ENCODE measurements at regions not wholly inside any gene's neighbourhood (a gene's known extent, or its start where the extent isn't known, plus 50 kb on each side); places are given as distances from the start of the nearest gene placed in this dataset.

GRCh38 chr11:25602959-25603358 lies 729.0 kb upstream of the ANO3 start:
- H3K36me3 ChIP-seq (replicated peaks), result no peaks in the 10 kb centered on the region
- in situ Hi-C loops (cut with HindIII; ENCODE audit: low pct_ligation_motif_present, low sequenced_read_pairs), result no loop called here
- no peaks in the 10 kb centered on the region for H3K27me3 ChIP-seq (replicated peaks)
- TF ChIP-seq CTCF (IDR thresholded peaks at IDR 0.05; ENCODE audit: low read depth, low read length, missing control alignments), result no peak
- H3K4me3 ChIP-seq (ENCODE audit: low read depth, low read length), result no peak overlapping the region
- no peak overlapping the region for H3K27ac ChIP-seq
- no peak for DNase-seq

- H3K27ac ChIP-seq, result no peak overlapping the region
- H3K36me3 ChIP-seq (replicated peaks), result no peaks in the 10 kb centered on the region
- no peak for DNase-seq
- no peaks in the 10 kb centered on the region for H3K27me3 ChIP-seq (replicated peaks)
- H3K4me3 ChIP-seq (ENCODE audit: low read depth, low read length), result no peak overlapping the region
- in situ Hi-C loops (cut with HindIII; ENCODE audit: low pct_ligation_motif_present, low sequenced_read_pairs), result no loop called here
- TF ChIP-seq CTCF (IDR thresholded peaks at IDR 0.05; ENCODE audit: low read depth, low read length, missing control alignments), result no peak
Measured at GRCh38 chr11:25612806-25613205, 719.1 kb upstream of the ANO3 start.

- no peak for DNase-seq
- H3K36me3 ChIP-seq (replicated peaks), result no peaks in the 10 kb centered on the region
- no peak overlapping the region for H3K27ac ChIP-seq
- in situ Hi-C loops (cut with HindIII; ENCODE audit: low pct_ligation_motif_present, low sequenced_read_pairs), result no loop called here
- TF ChIP-seq CTCF (IDR thresholded peaks at IDR 0.05; ENCODE audit: low read depth, low read length, missing control alignments), result no peak
- no peaks in the 10 kb centered on the region for H3K27me3 ChIP-seq (replicated peaks)
- no peak overlapping the region for H3K4me3 ChIP-seq (ENCODE audit: low read depth, low read length)
Measured at GRCh38 chr11:25613451-25613850, 718.5 kb upstream of the ANO3 start.

GRCh38 chr11:25613865-25614264 lies 718.1 kb upstream of the ANO3 start:
- no peak for DNase-seq
- Histone ChIP-seq H3K4me3 (ENCODE audit: low read depth, low read length) (no peak overlapping the region), H3K27ac (no peak overlapping the region), H3K27me3 (replicated peaks) (no peaks in the 10 kb centered on the region), H3K36me3 (replicated peaks) (no peaks in the 10 kb centered on the region)
- in situ Hi-C loops (cut with HindIII; ENCODE audit: low pct_ligation_motif_present, low sequenced_read_pairs), result no loop called here
- no peak for TF ChIP-seq CTCF (IDR thresholded peaks at IDR 0.05; ENCODE audit: low read depth, low read length, missing control alignments)

GRCh38 chr11:25615069-25615468 lies 716.9 kb upstream of the ANO3 start:
- Histone ChIP-seq H3K27me3 (replicated peaks) (no peaks in the 10 kb centered on the region), H3K27ac (no peak overlapping the region), H3K4me3 (ENCODE audit: low read depth, low read length) (no peak overlapping the region), H3K36me3 (replicated peaks) (no peaks in the 10 kb centered on the region)
- no peak for TF ChIP-seq CTCF (IDR thresholded peaks at IDR 0.05; ENCODE audit: low read depth, low read length, missing control alignments)
- in situ Hi-C loops (cut with HindIII; ENCODE audit: low pct_ligation_motif_present, low sequenced_read_pairs), result no loop called here
- DNase-seq, result no peak

GRCh38 chr11:25615841-25616240 lies 716.1 kb upstream of the ANO3 start:
- Histone ChIP-seq H3K27me3 (replicated peaks) (no peaks in the 10 kb centered on the region), H3K4me3 (ENCODE audit: low read depth, low read length) (no peak overlapping the region), H3K27ac (no peak overlapping the region), H3K36me3 (replicated peaks) (no peaks in the 10 kb centered on the region)
- TF ChIP-seq CTCF (IDR thresholded peaks at IDR 0.05; ENCODE audit: low read depth, low read length, missing control alignments), result no peak
- in situ Hi-C loops (cut with HindIII; ENCODE audit: low pct_ligation_motif_present, low sequenced_read_pairs), result no loop called here
- DNase-seq, result no peak

Data from brain microvascular endothelial cell (primary cell).